Neural cell (in vitro differentiated cells): ENCODE measurements at regions not wholly inside any gene's neighbourhood (a gene's known extent, or its start where the extent isn't known, plus 50 kb on each side); places are given as distances from the start of the nearest gene placed in this dataset.

Experiments used
- EP300 ChIP-seq: fragments of 450-650 bp; conservative IDR thresholded peaks from 2 replicates; pipeline ENCODE4 v1.6.1; 2014; ENCODE audit warnings: antibody characterized with exemption, mild to moderate bottlenecking, moderate library complexity; ENCODE audit not compliant: poor library complexity, severe bottlenecking
- EZH2 ChIP-seq: fragments of 200-600, 300-800 bp; shearing (Covaris generic), sonication (generic); IDR thresholded peaks from 2 replicates; pipeline ENCODE4 v1.6.1; 2014; ENCODE audit warnings: antibody characterized with exemption, low read length, borderline replicate concordance, mild to moderate bottlenecking; ENCODE audit not compliant: insufficient read depth, poor library complexity, severe bottlenecking
- POLR2AphosphoS5 ChIP-seq: IDR thresholded peaks from 2 replicates; pipeline ENCODE4 v1.6.1; 2012
- RAD21 ChIP-seq: fragments of 450-650 bp; conservative IDR thresholded peaks from 2 replicates; pipeline ENCODE4 v1.6.1; 2014; ENCODE audit warnings: antibody characterized with exemption, mild to moderate bottlenecking, moderate library complexity
- REST ChIP-seq: IDR thresholded peaks from 2 replicates; pipeline ENCODE4 v1.6.1; 2012; ENCODE audit warnings: borderline replicate concordance
- SMC3 ChIP-seq: fragments of 450-650 bp; conservative IDR thresholded peaks from 2 replicates; pipeline ENCODE4 v1.6.1; 2014; ENCODE audit warnings: antibody characterized with exemption, mild to moderate bottlenecking, moderate library complexity; ENCODE audit not compliant: poor library complexity
- TF ChIP-seq, protein P1 (sequence below): fragments of 450-650 bp; IDR thresholded peaks from 2 replicates; pipeline ENCODE4 v1.5.1; 2014; ENCODE audit warnings: antibody characterized with exemption, mild to moderate bottlenecking, moderate library complexity; ENCODE audit not compliant: poor library complexity, severe bottlenecking

- TF ChIP-seq, protein P1, sequence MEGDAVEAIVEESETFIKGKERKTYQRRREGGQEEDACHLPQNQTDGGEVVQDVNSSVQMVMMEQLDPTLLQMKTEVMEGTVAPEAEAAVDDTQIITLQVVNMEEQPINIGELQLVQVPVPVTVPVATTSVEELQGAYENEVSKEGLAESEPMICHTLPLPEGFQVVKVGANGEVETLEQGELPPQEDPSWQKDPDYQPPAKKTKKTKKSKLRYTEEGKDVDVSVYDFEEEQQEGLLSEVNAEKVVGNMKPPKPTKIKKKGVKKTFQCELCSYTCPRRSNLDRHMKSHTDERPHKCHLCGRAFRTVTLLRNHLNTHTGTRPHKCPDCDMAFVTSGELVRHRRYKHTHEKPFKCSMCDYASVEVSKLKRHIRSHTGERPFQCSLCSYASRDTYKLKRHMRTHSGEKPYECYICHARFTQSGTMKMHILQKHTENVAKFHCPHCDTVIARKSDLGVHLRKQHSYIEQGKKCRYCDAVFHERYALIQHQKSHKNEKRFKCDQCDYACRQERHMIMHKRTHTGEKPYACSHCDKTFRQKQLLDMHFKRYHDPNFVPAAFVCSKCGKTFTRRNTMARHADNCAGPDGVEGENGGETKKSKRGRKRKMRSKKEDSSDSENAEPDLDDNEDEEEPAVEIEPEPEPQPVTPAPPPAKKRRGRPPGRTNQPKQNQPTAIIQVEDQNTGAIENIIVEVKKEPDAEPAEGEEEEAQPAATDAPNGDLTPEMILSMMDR, result no peak
- no peak for TF ChIP-seq EP300
- no peak for TF ChIP-seq RAD21
- no peak for TF ChIP-seq POLR2AphosphoS5
- TF ChIP-seq SMC3, result no peak
- TF ChIP-seq REST, result no peak
- TF ChIP-seq EZH2, result no peak
Observed at GRCh38 chr20:40319741-40320516, 369.1 kb downstream of the MAFB start.
